Adrenal gland (tissue), 9 donors: ENCODE measurements at regions not wholly inside any gene's neighbourhood (a gene's known extent, or its start where the extent isn't known, plus 50 kb on each side); places are given as distances from the start of the nearest gene placed in this dataset.
"Not testable (repeated sequence)": the region's sequence is repeated elsewhere in the genome, so short reads cannot be mapped to it uniquely, and the experiment has no call there.

Experiments
- DNase-seq, 7 donors: peaks; one replicate each; pipeline ENCODE4 v3.0.0-alpha.2; 2019 to 2020
- H3K27ac ChIP-seq, 5 donors: fragments of 200-600 bp; sonication (generic) in 4 of 5; 1 replicate in 3 of 5; 2 replicates in 2 of 5; pipeline versions ENCODE4 v1.5.1 to v1.8.0; 2016 to 2020; ENCODE audit warnings: mild to moderate bottlenecking in 1 of 5
- H3K27me3 ChIP-seq: fragments of 200-600 bp; 2 replicates; pipeline ENCODE4 v1.8.0; 2021
- H3K36me3 ChIP-seq, 2 donors: fragments of 200-600 bp; replicated peaks in 1 of 2; 1 replicate in 1 of 2; 2 replicates in 1 of 2; pipeline versions ENCODE4 v1.5.1 to v1.8.0; 2018 to 2022
- H3K4me1 ChIP-seq, 2 donors: fragments of 200-600 bp; replicated peaks in 1 of 2; 1 replicate in 1 of 2; 2 replicates in 1 of 2; pipeline versions ENCODE4 v1.5.1 to v1.8.0; 2018 to 2021
- H3K4me3 ChIP-seq, 4 donors: fragments of 200-600 bp; sonication (generic) in 3 of 4; one replicate each; pipeline ENCODE4 v1.5.1; 2016 to 2018
- H3K9me3 ChIP-seq, 3 donors: fragments of 200-600 bp; sonication (generic) in 1 of 3; replicated peaks in 1 of 3; 1 replicate in 2 of 3; 2 replicates in 1 of 3; pipeline versions ENCODE4 v1.5.1 to v1.8.0; 2016 to 2021
- CTCF ChIP-seq, 6 experiments: fragments of 450-650 bp in 4 of 6; fragments of 200-600 bp in 2 of 6; sonication (generic) in 1 of 6; IDR thresholded peaks; 1 replicate in 5 of 6; 2 replicates in 1 of 6; pipeline versions ENCODE4 v1.5.1 to v1.8.0; 2016 to 2021; ENCODE audit warnings: antibody characterized with exemption in 6 of 6, mild to moderate bottlenecking in 2 of 6, moderate library complexity in 1 of 6
- POLR2A ChIP-seq, 2 donors: fragments of 450-650 bp; IDR thresholded peaks; one replicate each; pipeline ENCODE4 v1.6.1; 2017; ENCODE audit warnings: antibody characterized with exemption in 2 of 2, mild to moderate bottlenecking in 2 of 2, moderate library complexity in 1 of 2
- WGBS, 4 donors: extraction: QIAGEN DNeasy Blood & Tissue Kit in 2 of 4; methylation state at CpG; one replicate each; pipeline versions ENCODE4 v1.1.5 to v1.1.7; 2013 to 2017; 5-methylcytosine and 5-hydroxymethylcytosine counted together
- intact Hi-C, 2 donors: fragments of 100-400 bp; cut with DNase I; formaldehyde crosslinking; loops; one replicate each; pipeline versions ENCODE4 v1.14.1 to v1.15.0; 2022 to 2023
- donor health status: healthy with polysubstance abuse.
- donor health status: Bipolar disorder and iron deficiency.
- donor health status: DM: yes; HTN: yes; CAD: no.
- donor health status: DM: no; HTN: no; CAD: no.
- donor health status: DM: no; HTN: no; CAD: no.

- intact Hi-C loops, H3K4me1 ChIP-seq, H3K4me3 ChIP-seq, H3K9me3 ChIP-seq, H3K27me3 ChIP-seq, H3K27ac ChIP-seq, DNase-seq, H3K36me3 ChIP-seq: not testable (repeated sequence)
Observed at GRCh38 chr16:34018277-34018676, 558.9 kb downstream of the TP53TG3F start.

GRCh38 chr16:34050787-34051320 is 591.4 kb downstream of the TP53TG3F start:
- no peak for TF ChIP-seq CTCF (IDR thresholded peaks at IDR 0.05)
- no peak for TF ChIP-seq POLR2A (IDR thresholded peaks at IDR 0.05)
- 48 to 63% (median 54%) methylated on average over 18 to 42 of the region's 42 CpGs for whole genome bisulfite sequencing, 4 donors
- DNase-seq: no peak

GRCh38 chr16:34054137-34054536 is 594.7 kb downstream of the TP53TG3F start:
- Histone ChIP-seq H3K27ac (no peak overlapping the region), H3K4me3 (no peak overlapping the region), H3K4me1 (no peaks in the 10 kb centered on the region), H3K36me3 (no peaks in the 10 kb centered on the region), H3K27me3 (peaks cover 10% of the 10 kb centered on the region), H3K9me3 (peaks cover 0 to 6% (median 0%) of the 10 kb centered on the region in 3 donors)
- no peak for DNase-seq
- 62 to 63% (median 63%) methylated on average over 3 of the region's 3 CpGs for WGBS, 4 donors
- intact Hi-C loops: no loop called here
- no peak for TF ChIP-seq CTCF (IDR thresholded peaks at IDR 0.05)
- no peak for TF ChIP-seq POLR2A (IDR thresholded peaks at IDR 0.05)

More at GRCh38 chr16:34050787-34051320, 591.4 kb downstream of the TP53TG3F start:
- H3K36me3 ChIP-seq: no peaks in the 10 kb centered on the region
- intact Hi-C loops: no loop called here
- H3K4me3 ChIP-seq: no peak overlapping the region
- H3K27me3 ChIP-seq: peaks cover 10% of the 10 kb centered on the region
- H3K9me3 ChIP-seq: peaks cover 0 to 6% (median 0%) of the 10 kb centered on the region in 3 donors
- no peak overlapping the region for H3K27ac ChIP-seq
- no peaks in the 10 kb centered on the region for H3K4me1 ChIP-seq

- WGBS, 4 donors: 50 to 55% (median 51%) methylated on average over 4 of the region's 4 CpGs
- Histone ChIP-seq H3K36me3 (no peaks in the 10 kb centered on the region), H3K27me3 (peaks cover 10% of the 10 kb centered on the region), H3K27ac (no peak overlapping the region), H3K4me1 (no peaks in the 10 kb centered on the region), H3K9me3 (peaks cover 0 to 6% (median 0%) of the 10 kb centered on the region in 3 donors), H3K4me3 (no peak overlapping the region)
- intact Hi-C loops: no loop called here
- TF ChIP-seq POLR2A (IDR thresholded peaks at IDR 0.05): no peak
- TF ChIP-seq CTCF (IDR thresholded peaks at IDR 0.05): no peak
- DNase-seq: no peak
Observed at GRCh38 chr16:34054969-34055368, 595.6 kb downstream of the TP53TG3F start.

- H3K4me3 ChIP-seq, H3K9me3 ChIP-seq, H3K27me3 ChIP-seq, DNase-seq, H3K4me1 ChIP-seq, H3K36me3 ChIP-seq, H3K27ac ChIP-seq, intact Hi-C loops: not testable (repeated sequence)
- 48 to 63% (median 54%) methylated on average over 4 of the region's 4 CpGs for WGBS, 4 donors
Observed at GRCh38 chr16:34062620-34063253, 603.3 kb downstream of the TP53TG3F start.

- DNase-seq, H3K4me3 ChIP-seq, H3K27me3 ChIP-seq, H3K36me3 ChIP-seq, H3K9me3 ChIP-seq, H3K4me1 ChIP-seq, H3K27ac ChIP-seq, intact Hi-C loops: not testable (repeated sequence)
- 55 to 74% (median 71%) methylated on average over 1 of the region's 1 CpG for WGBS, 4 donors
Observed at GRCh38 chr16:34063498-34064157, 604.2 kb downstream of the TP53TG3F start.

- H3K27me3 ChIP-seq, H3K4me3 ChIP-seq, H3K4me1 ChIP-seq, intact Hi-C loops, H3K27ac ChIP-seq, H3K36me3 ChIP-seq, H3K9me3 ChIP-seq, DNase-seq: not testable (repeated sequence)
- 62 to 74% (median 65%) methylated on average over 2 of the region's 2 CpGs for whole genome bisulfite sequencing, 4 donors
Observed at GRCh38 chr16:34064602-34065001, 605.2 kb downstream of the TP53TG3F start.

GRCh38 chr16:34069731-34070130 is 610.3 kb downstream of the TP53TG3F start:
- H3K27me3 ChIP-seq, H3K36me3 ChIP-seq, intact Hi-C loops, H3K4me3 ChIP-seq, H3K4me1 ChIP-seq, H3K9me3 ChIP-seq, H3K27ac ChIP-seq, DNase-seq: not testable (repeated sequence)
- 78 to 86% (median 80%) methylated on average over 18 of the region's 18 CpGs for WGBS, 4 donors
